GM20000 (cell line): ENCODE measurements at regions not wholly inside any gene's neighbourhood (a gene's known extent, or its start where the extent isn't known, plus 50 kb on each side); places are given as distances from the start of the nearest gene placed in this dataset.

ENCODE experiments used
- DNase-seq: peaks from one replicate; pipeline ENCODE4 v3.0.0; 2012; ENCODE audit warnings: low spot score
- CTCF ChIP-seq: IDR thresholded peaks from 2 replicates; pipeline ENCODE4 v1.5.1; 2012; ENCODE audit warnings: mild to moderate bottlenecking, control low read depth; ENCODE audit errors: extremely low read depth, missing control alignments

GRCh38 chr12:124502379-124502778 is 65.0 kb downstream of the NCOR2 start:
- DNase-seq, result no peak
- no peak for TF ChIP-seq CTCF

GRCh38 chr12:124501827-124502226 is 65.6 kb downstream of the NCOR2 start:
- no peak for TF ChIP-seq CTCF
- no peak for DNase-seq

GRCh38 chr12:124501112-124501561 is 66.3 kb downstream of the NCOR2 start:
- no peak for TF ChIP-seq CTCF
- no peak for DNase-seq

- TF ChIP-seq CTCF, result no peak
- DNase-seq, result no peak
Observed at GRCh38 chr12:124499898-124500244, 67.5 kb downstream of the NCOR2 start.

- no peak for TF ChIP-seq CTCF
- DNase-seq, result no peak
Observed at GRCh38 chr12:124499190-124499753, 68.1 kb downstream of the NCOR2 start.

GRCh38 chr12:124498275-124499189 is 68.9 kb downstream of the NCOR2 start:
- TF ChIP-seq CTCF, result no peak
- DNase-seq, result no peak

- TF ChIP-seq CTCF, result no peak
Observed at GRCh38 chr12:124497658-124498057, 69.8 kb downstream of the NCOR2 start.

More at GRCh38 chr12:124497658-124498057, 69.8 kb downstream of the NCOR2 start:
- DNase-seq, result peak; percentile 76
